B cell (primary cell): ENCODE measurements at regions not wholly inside any gene's neighbourhood (a gene's known extent, or its start where the extent isn't known, plus 50 kb on each side); places are given as distances from the start of the nearest gene placed in this dataset.

Experiments used
- ATAC-seq: fragments of 200-7000 bp; cut with Tn5 transposase; one replicate; pipeline ENCODE4 v1.10.0; 2021; ENCODE audit warnings: low read depth, mild to moderate bottlenecking, moderate number of reproducible peaks, moderate library complexity
- CTCF ChIA-PET: fragments of 350-600 bp; sonication (Branson Sonifier 250); formaldehyde crosslinking; loops from one replicate; lab custom pipeline; 2021; ENCODE audit warnings: antibody characterized with exemption, inconsistent platforms; lab: Charles Lee
- POLR2A ChIA-PET: fragments of 350-600 bp; sonication (Branson Sonifier 250); formaldehyde crosslinking; loops from one replicate; lab custom pipeline; 2021; ENCODE audit warnings: antibody characterized with exemption; lab: Charles Lee
- DNase-seq: peaks from one replicate; pipeline ENCODE4 v3.0.0; 2013
- H2AFZ ChIP-seq: 2 replicates; pipeline ENCODE4 v1.6.1; 2012; ENCODE audit warnings: mild to moderate bottlenecking, low read depth, low read length; ENCODE audit not compliant: insufficient read depth, poor library complexity, severe bottlenecking
- H3K27ac ChIP-seq, 2 donors: 1 replicate in 1 of 2; 2 replicates in 1 of 2; pipeline ENCODE4 v1.5.1; 2012 to 2013; ENCODE audit warnings: low read length in 2 of 2, mild to moderate bottlenecking in 2 of 2, moderate library complexity in 1 of 2
- H3K27me3 ChIP-seq, 4 experiments: fragments of 200-600 bp in 1 of 4; sonication (generic) in 1 of 4; replicated peaks in 1 of 4; 1 replicate in 2 of 4; 2 replicates in 2 of 4; pipeline versions ENCODE4 v1.6.1 to v1.7.0; 2013 to 2016; ENCODE audit warnings: low read length in 3 of 4, mild to moderate bottlenecking in 2 of 4, mixed read lengths in 1 of 4, moderate library complexity in 1 of 4; ENCODE audit not compliant: insufficient read depth in 4 of 4, control insufficient read depth in 3 of 4; ENCODE audit errors: control extremely low read depth in 1 of 4
- H3K36me3 ChIP-seq, 2 experiments: replicated peaks in 1 of 2; 1 replicate in 1 of 2; 2 replicates in 1 of 2; pipeline versions ENCODE4 v1.6.1 to v1.7.1; 2013; ENCODE audit warnings: low read length in 1 of 2; ENCODE audit not compliant: insufficient read depth in 2 of 2, control insufficient read depth in 1 of 2; ENCODE audit errors: control extremely low read depth in 1 of 2, extremely low read depth in 1 of 2
- H3K4me1 ChIP-seq, 2 donors: fragments of 200-600 bp in 1 of 2; sonication (generic) in 1 of 2; 1 replicate in 1 of 2; 2 replicates in 1 of 2; pipeline versions ENCODE4 v1.5.1 to v1.6.1; 2013 to 2017; ENCODE audit warnings: low read length in 2 of 2; ENCODE audit not compliant: control insufficient read depth in 2 of 2, insufficient read depth in 2 of 2
- H3K4me2 ChIP-seq: replicated peaks from 2 replicates; pipeline ENCODE3; 2012; ENCODE audit warnings: mild to moderate bottlenecking, low read depth, low read length; ENCODE audit not compliant: poor library complexity, severe bottlenecking
- H3K4me3 ChIP-seq, 5 experiments: fragments of 200-600 bp in 1 of 5; sonication (generic) in 1 of 5; 1 replicate in 3 of 5; 2 replicates in 2 of 5; pipeline versions ENCODE4 v1.5.1 to v1.7.0; 2011 to 2016; ENCODE audit warnings: low read length in 4 of 5, mild to moderate bottlenecking in 4 of 5, low read depth in 2 of 5, control low read depth in 1 of 5, moderate library complexity in 1 of 5; ENCODE audit not compliant: insufficient read depth in 1 of 5; ENCODE audit errors: control extremely low read depth in 1 of 5, extremely low read depth in 1 of 5
- H3K79me2 ChIP-seq: fragments of 200-600 bp; sonication (generic); one replicate; pipeline ENCODE4 v1.6.0; 2016; ENCODE audit warnings: low read length; ENCODE audit not compliant: control insufficient read depth, insufficient read depth
- H3K9ac ChIP-seq: fragments of 200-600 bp; sonication (generic); 2 replicates; pipeline ENCODE4 v1.6.1; 2017; ENCODE audit warnings: mild to moderate bottlenecking, low read length, moderate library complexity
- H3K9me3 ChIP-seq, 3 donors: one replicate each; pipeline versions ENCODE4 v1.6.1 to v1.7.1; 2013; ENCODE audit warnings: low read length in 2 of 3; ENCODE audit not compliant: control insufficient read depth in 2 of 3, insufficient read depth in 1 of 3; ENCODE audit errors: control extremely low read depth in 1 of 3
- H4K20me1 ChIP-seq: 2 replicates; pipeline ENCODE4 v1.6.0; 2012; ENCODE audit warnings: mild to moderate bottlenecking, low read length; ENCODE audit not compliant: insufficient read depth, control insufficient read depth, poor library complexity, severe bottlenecking
- H3K27ac Mint-ChIP-seq: one replicate; pipeline ENCODE4 v1.8.0; 2021; ENCODE audit warnings: mixed read lengths
- H3K27me3 Mint-ChIP-seq: one replicate; pipeline ENCODE4 v1.8.0; 2021; ENCODE audit warnings: mixed read lengths
- H3K4me1 Mint-ChIP-seq: one replicate; pipeline ENCODE4 v1.8.0; 2021; ENCODE audit warnings: mixed read lengths
- H3K4me3 Mint-ChIP-seq: one replicate; pipeline ENCODE4 v1.8.0; 2021; ENCODE audit warnings: mixed read lengths
- H3K9me3 Mint-ChIP-seq: one replicate; pipeline ENCODE4 v1.8.0; 2022; ENCODE audit warnings: mixed read lengths; ENCODE audit not compliant: insufficient read depth
- CTCF ChIP-seq: fragments of 200-600 bp; IDR thresholded peaks from one replicate; pipeline ENCODE4 v1.8.0; 2022; ENCODE audit warnings: antibody characterized with exemption, mild to moderate bottlenecking
- EZH2 ChIP-seq: IDR thresholded peaks from 2 replicates; pipeline ENCODE4 v1.6.1; 2012; ENCODE audit warnings: borderline replicate concordance, low read depth, mild to moderate bottlenecking, moderate library complexity, low read length; ENCODE audit not compliant: insufficient read depth, poor library complexity, severe bottlenecking
- WGBS: methylation state at CpG from one replicate; pipeline ENCODE4 v1.1.5; 2013; ENCODE audit warnings: missing lambda C conversion rate; ENCODE audit not compliant: insufficient coverage; 5-methylcytosine and 5-hydroxymethylcytosine counted together
- intact Hi-C: fragments of 100-400 bp; cut with micrococcal nuclease; formaldehyde crosslinking; loops from one replicate; pipeline ENCODE4 v1.10.0; 2022

GRCh38 chr7:42627101-42627500, 284.8 kb downstream of the C7orf25 start:
- no CpG with 5 or more reads among the region's 2 CpGs for WGBS
- ATAC-seq (no peak), DNase-seq (no peak)
- no peaks in the 10 kb centered on the region for H3K27me3 ChIP-seq
- ChIA-PET CTCF (no interaction called here), POLR2A (no interaction called here)
- intact Hi-C loops = no loop called here
- no peak overlapping the region for H3K4me2 ChIP-seq
- H3K27ac ChIP-seq = no peak overlapping the region
- no peak for TF ChIP-seq EZH2
- no peak for TF ChIP-seq CTCF
- H3K4me3 ChIP-seq = no peak overlapping the region
- no peak overlapping the region for H3K9ac ChIP-seq
- no peaks in the 10 kb centered on the region for H3K79me2 ChIP-seq
- Mint-ChIP-seq H3K27ac (no peak overlapping the region), H3K27me3 (no peaks in the 10 kb centered on the region), H3K4me3 (no peak overlapping the region), H3K4me1 (no peaks in the 10 kb centered on the region), H3K9me3 (no peaks in the 10 kb centered on the region)
- H2AFZ ChIP-seq = no peak overlapping the region
- no peaks in the 10 kb centered on the region for H4K20me1 ChIP-seq
- H3K4me1 ChIP-seq = no peaks in the 10 kb centered on the region
- H3K9me3 ChIP-seq = no peaks in the 10 kb centered on the region
- no peaks in the 10 kb centered on the region for H3K36me3 ChIP-seq

GRCh38 chr7:42625421-42625820, 286.4 kb downstream of the C7orf25 start:
- H4K20me1 ChIP-seq = no peaks in the 10 kb centered on the region
- no peaks in the 10 kb centered on the region for H3K9me3 ChIP-seq
- H3K4me1 Mint-ChIP-seq = no peaks in the 10 kb centered on the region
- ATAC-seq = no peak
- intact Hi-C loops = no loop called here
- H3K4me3 ChIP-seq = no peak overlapping the region
- H2AFZ ChIP-seq = no peak overlapping the region
- ChIA-PET POLR2A (no interaction called here), CTCF (no interaction called here)
- H3K9ac ChIP-seq = no peak overlapping the region
- no peak overlapping the region for H3K27ac Mint-ChIP-seq
- no peaks in the 10 kb centered on the region for H3K27me3 ChIP-seq
- no peaks in the 10 kb centered on the region for H3K79me2 ChIP-seq
- H3K9me3 Mint-ChIP-seq = no peaks in the 10 kb centered on the region
- H3K4me2 ChIP-seq = no peak overlapping the region
- no peaks in the 10 kb centered on the region for H3K4me1 ChIP-seq
- no peaks in the 10 kb centered on the region for H3K27me3 Mint-ChIP-seq
- no peak overlapping the region for H3K4me3 Mint-ChIP-seq
- H3K36me3 ChIP-seq = no peaks in the 10 kb centered on the region
- DNase-seq = no peak
- 94% methylated on average over 4 of the region's 4 CpGs for WGBS
- H3K27ac ChIP-seq = no peak overlapping the region
- no peak for TF ChIP-seq CTCF
- no peak for TF ChIP-seq EZH2
